ENCODE measurements at regions not wholly inside any gene's neighbourhood (a gene's known extent, or its start where the extent isn't known, plus 50 kb on each side); places are given as distances from the start of the nearest gene placed in this dataset.

GRCh38 chr1:167165219-167165618, 55.5 kb upstream of the POU2F1 start:
- H3K9ac ChIP-seq, result no peak overlapping the region
- POLR2A ChIA-PET, result no interaction called here

GRCh38 chr1:167165948-167166689, 54.6 kb upstream of the POU2F1 start:
- H3K4me2 ChIP-seq, result no peak overlapping the region

More at GRCh38 chr1:167165219-167165618, 55.5 kb upstream of the POU2F1 start:
- Histone ChIP-seq H3K9me2 (no peaks in the 10 kb centered on the region), H3K4me3 (ENCODE audit: low read depth in 2 of 2, low read length in 1 of 2) (no peak overlapping the region), H3K4me2 (no peak overlapping the region), H3K79me2 (ENCODE audit: insufficient read depth) (no peaks in the 10 kb centered on the region), H3K36me3 (replicated peaks in 1 of 2; ENCODE audit: control insufficient read depth in 1 of 2, insufficient read depth in 2 of 2, low read length in 1 of 2) (no peaks in the 10 kb centered on the region), H3K27me3 (ENCODE audit: insufficient read depth) (0 out of 2 replicates have a peak, but pooled peaks cover 4% of the 10 kb centered on the region), H3F3A (replicated peaks; ENCODE audit: insufficient read depth) (no peaks in the 10 kb centered on the region), H2AFZ (ENCODE audit: low read depth) (no peak overlapping the region), H4K20me1 (ENCODE audit: insufficient read depth) (no peaks in the 10 kb centered on the region), H3K9me3 (no peaks in the 10 kb centered on the region), H3K4me1 (ENCODE audit: control insufficient read depth in 1 of 2, insufficient read depth in 2 of 2, low read depth in 1 of 2, low read length in 1 of 2) (peaks cover 5 to 6% of the 10 kb centered on the region in 2 experiments; a peak in 2 of 4 replicates), H3K27ac (ENCODE audit: low read depth in 2 of 2, low read length in 1 of 2) (no peak overlapping the region)
- DNase-seq, result no peak
- 31% methylated on average over 2 of the region's 2 CpGs for WGBS (ENCODE audit: low lambda C conversion rate)
- CTCF ChIA-PET, result no interaction called here
- TF ChIP-seq FOSL2 (IDR thresholded peaks at IDR 0.05; ENCODE audit: borderline replicate concordance, low read depth), result no peak
- TF ChIP-seq RXRA (IDR thresholded peaks at IDR 0.05; ENCODE audit: borderline replicate concordance, low read depth), result no peak
- no peak for TF ChIP-seq EZH2phosphoT487 (IDR thresholded peaks at IDR 0.05; ENCODE audit: borderline replicate concordance, low read depth)
- no peak for TF ChIP-seq USF2 (IDR thresholded peaks at IDR 0.05; ENCODE audit: borderline replicate concordance, low read depth, low read length)

More at GRCh38 chr1:167165948-167166689, 54.6 kb upstream of the POU2F1 start:
- ChIA-PET POLR2A (no interaction called here), CTCF (no interaction called here)
- no peak overlapping the region for H2AFZ ChIP-seq (ENCODE audit: low read depth)
- H4K20me1 ChIP-seq (ENCODE audit: insufficient read depth), result no peaks in the 10 kb centered on the region
- H3F3A ChIP-seq (replicated peaks; ENCODE audit: insufficient read depth), result no peaks in the 10 kb centered on the region
- no peaks in the 10 kb centered on the region for H3K9me3 ChIP-seq
- H3K27me3 ChIP-seq (ENCODE audit: insufficient read depth), result 0 out of 2 replicates have a peak, but pooled peaks cover 9% of the 10 kb centered on the region
- WGBS (ENCODE audit: low lambda C conversion rate), result 44% methylated on average over 14 of the region's 14 CpGs
- no peak overlapping the region for H3K4me3 ChIP-seq (ENCODE audit: low read depth in 2 of 2, low read length in 1 of 2)
- no peaks in the 10 kb centered on the region for H3K36me3 ChIP-seq (replicated peaks in 1 of 2; ENCODE audit: control insufficient read depth in 1 of 2, insufficient read depth in 2 of 2, low read length in 1 of 2)
- H3K9me2 ChIP-seq, result no peaks in the 10 kb centered on the region
- TF ChIP-seq MAX (IDR thresholded peaks at IDR 0.05; ENCODE audit: low read depth) (no peak), IRF3 (IDR thresholded peaks at IDR 0.05; ENCODE audit: low read depth, low read length) (no peak)
- no peak for DNase-seq
- no peaks in the 10 kb centered on the region for H3K79me2 ChIP-seq (ENCODE audit: insufficient read depth)
- H3K4me1 ChIP-seq (ENCODE audit: control insufficient read depth in 1 of 2, insufficient read depth in 2 of 2, low read depth in 1 of 2, low read length in 1 of 2), result peaks cover 5 to 6% of the 10 kb centered on the region in 2 experiments; a peak in 2 of 4 replicates
- H3K9ac ChIP-seq, result no peak overlapping the region
- no peak overlapping the region for H3K27ac ChIP-seq (ENCODE audit: low read depth in 2 of 2, low read length in 1 of 2)

All from SK-N-SH (cell line).